Esophagus muscularis mucosa (tissue), 3 donors: ENCODE measurements at regions not wholly inside any gene's neighbourhood (a gene's known extent, or its start where the extent isn't known, plus 50 kb on each side); places are given as distances from the start of the nearest gene placed in this dataset.

Experiments used
- CTCF ChIP-seq, 3 experiments: fragments of 200-600 bp in 2 of 3; fragments of 450-650 bp in 1 of 3; sonication (generic) in 2 of 3; IDR thresholded peaks; one replicate each; pipeline ENCODE4 v1.5.1; 2017 to 2019; ENCODE audit warnings: antibody characterized with exemption in 3 of 3, mild to moderate bottlenecking in 2 of 3, moderate library complexity in 1 of 3
- POLR2A ChIP-seq: fragments of 450-650 bp; IDR thresholded peaks from one replicate; pipeline ENCODE4 v1.6.1; 2017; ENCODE audit warnings: antibody characterized with exemption, moderate library complexity, mild to moderate bottlenecking, low read depth
- POLR2AphosphoS5 ChIP-seq, 2 donors: sonication (generic); formaldehyde crosslinking; IDR thresholded peaks; one replicate each; pipeline ENCODE4 v1.6.1; 2017; ENCODE audit warnings: antibody characterized with exemption in 2 of 2

GRCh38 chr5:117405197-117405596 lies 830.6 kb upstream of the SEMA6A start:
- no peak for TF ChIP-seq POLR2AphosphoS5 (IDR thresholded peaks at IDR 0.05)
- TF ChIP-seq POLR2A = no peak
- no peak for TF ChIP-seq CTCF (IDR thresholded peaks at IDR 0.05)
